ENCODE measurements at regions not wholly inside any gene's neighbourhood (a gene's known extent, or its start where the extent isn't known, plus 50 kb on each side); places are given as distances from the start of the nearest gene placed in this dataset.

GRCh38 chr9:78521680-78522079 is 224.8 kb downstream of the PSAT1 start:
- no peak overlapping the region for H3K4me2 ChIP-seq
- H3K4me1 ChIP-seq, result no peaks in the 10 kb centered on the region
- no peak overlapping the region for H3K27ac ChIP-seq
- no peaks in the 10 kb centered on the region for H4K20me1 ChIP-seq
- no peaks in the 10 kb centered on the region for H3K27me3 ChIP-seq
- peaks cover 32% of the 10 kb centered on the region for H3K9me3 ChIP-seq
- H3K36me3 ChIP-seq, result no peaks in the 10 kb centered on the region
- H3K9ac ChIP-seq, result no peak overlapping the region
- no peak overlapping the region for H3K4me3 ChIP-seq
- TF ChIP-seq Cebpa-rat (IDR thresholded peaks at IDR 0.05), result no peak

GRCh38 chr9:78525986-78526560 is 229.1 kb downstream of the PSAT1 start:
- Histone ChIP-seq H4K20me1 (no peaks in the 10 kb centered on the region), H3K36me3 (no peaks in the 10 kb centered on the region), H3K9ac (no peak overlapping the region), H3K4me3 (no peak overlapping the region), H3K27me3 (no peaks in the 10 kb centered on the region), H3K27ac (no peak overlapping the region), H3K9me3 (peaks cover 4% of the 10 kb centered on the region), H3K4me1 (no peaks in the 10 kb centered on the region), H3K4me2 (no peak overlapping the region)
- no peak for TF ChIP-seq Cebpa-rat (IDR thresholded peaks at IDR 0.05)

- no peaks in the 10 kb centered on the region for H3K36me3 ChIP-seq
- TF ChIP-seq Cebpa-rat (IDR thresholded peaks at IDR 0.05), result no peak
- H3K27ac ChIP-seq, result no peak overlapping the region
- no peak overlapping the region for H3K4me2 ChIP-seq
- no peaks in the 10 kb centered on the region for H4K20me1 ChIP-seq
- no peaks in the 10 kb centered on the region for H3K27me3 ChIP-seq
- no peaks in the 10 kb centered on the region for H3K9me3 ChIP-seq
- H3K4me1 ChIP-seq, result no peaks in the 10 kb centered on the region
- no peak overlapping the region for H3K4me3 ChIP-seq
- H3K9ac ChIP-seq, result no peak overlapping the region
Measured at GRCh38 chr9:78533500-78533899, 236.6 kb downstream of the PSAT1 start.

GRCh38 chr9:78539188-78539587 is 242.3 kb downstream of the PSAT1 start:
- Histone ChIP-seq H4K20me1 (no peaks in the 10 kb centered on the region), H3K27ac (no peak overlapping the region), H3K4me3 (no peak overlapping the region), H3K4me2 (no peak overlapping the region), H3K36me3 (no peaks in the 10 kb centered on the region), H3K27me3 (no peaks in the 10 kb centered on the region), H3K9me3 (no peaks in the 10 kb centered on the region), H3K4me1 (no peaks in the 10 kb centered on the region), H3K9ac (no peak overlapping the region)
- no peak for TF ChIP-seq Cebpa-rat (IDR thresholded peaks at IDR 0.05)

DNA sequence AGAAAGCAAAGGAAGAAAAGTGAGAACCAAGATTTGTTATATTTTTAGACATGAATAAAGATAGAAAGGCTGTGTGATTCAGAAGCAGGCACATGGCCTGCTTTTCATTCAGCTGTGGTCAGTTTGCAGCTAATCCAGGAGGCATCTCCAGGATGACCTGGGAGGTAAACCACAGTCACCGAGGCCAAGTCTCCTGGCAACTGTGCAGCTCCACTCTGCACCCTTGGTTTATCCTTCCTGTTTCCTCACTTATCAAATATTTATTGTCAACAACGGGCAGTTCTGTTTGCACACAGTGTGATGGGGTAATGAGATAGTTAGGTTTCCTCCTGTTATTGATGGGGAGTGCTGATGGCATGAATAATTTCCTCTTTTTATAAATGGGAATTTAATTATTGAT is 243.0 kb downstream of the PSAT1 start:
- TF ChIP-seq Cebpa-rat (IDR thresholded peaks at IDR 0.05), result no peak
- no peak overlapping the region for H3K9ac ChIP-seq
- H3K27ac ChIP-seq, result no peak overlapping the region
- no peaks in the 10 kb centered on the region for H3K9me3 ChIP-seq
- H3K4me2 ChIP-seq, result no peak overlapping the region
- no peaks in the 10 kb centered on the region for H3K36me3 ChIP-seq
- no peaks in the 10 kb centered on the region for H3K4me1 ChIP-seq
- H3K4me3 ChIP-seq, result no peak overlapping the region
- H4K20me1 ChIP-seq, result no peaks in the 10 kb centered on the region
- H3K27me3 ChIP-seq, result no peaks in the 10 kb centered on the region

DNA sequence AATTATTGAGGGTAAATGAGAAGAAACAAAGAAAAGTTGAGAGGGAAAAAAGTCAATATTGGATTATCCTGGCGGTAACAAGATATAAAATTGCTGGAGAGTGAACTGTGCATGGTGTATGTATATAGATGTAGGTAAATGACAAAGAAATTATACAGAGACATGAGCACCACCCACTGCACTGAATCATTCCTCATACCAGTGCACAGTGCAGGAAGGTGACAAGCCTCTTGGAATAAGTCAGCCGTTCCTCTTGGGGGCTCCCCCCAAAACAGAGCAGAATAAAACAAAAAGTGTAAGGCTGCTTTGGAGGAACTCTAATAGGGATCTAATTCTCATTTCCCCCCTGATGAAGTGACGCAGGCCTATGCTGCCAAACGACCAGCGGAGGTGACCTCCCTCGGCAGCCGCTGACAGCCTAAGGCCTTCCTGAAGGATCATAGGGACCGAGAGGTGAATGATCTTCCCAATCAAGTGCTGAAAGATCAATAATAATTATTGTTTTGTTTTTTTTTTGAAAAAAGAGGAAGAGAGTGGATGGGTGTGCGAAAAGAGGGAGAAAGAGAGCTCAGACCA is 245.0 kb downstream of the PSAT1 start:
- no peaks in the 10 kb centered on the region for H3K27me3 ChIP-seq
- no peaks in the 10 kb centered on the region for H3K9me3 ChIP-seq
- no peaks in the 10 kb centered on the region for H3K4me1 ChIP-seq
- no peak for TF ChIP-seq Cebpa-rat (IDR thresholded peaks at IDR 0.05)
- no peaks in the 10 kb centered on the region for H4K20me1 ChIP-seq
- H3K4me2 ChIP-seq, result no peak overlapping the region
- H3K36me3 ChIP-seq, result no peaks in the 10 kb centered on the region
- no peak overlapping the region for H3K9ac ChIP-seq
- no peak overlapping the region for H3K27ac ChIP-seq
- H3K4me3 ChIP-seq, result no peak overlapping the region

DNA sequence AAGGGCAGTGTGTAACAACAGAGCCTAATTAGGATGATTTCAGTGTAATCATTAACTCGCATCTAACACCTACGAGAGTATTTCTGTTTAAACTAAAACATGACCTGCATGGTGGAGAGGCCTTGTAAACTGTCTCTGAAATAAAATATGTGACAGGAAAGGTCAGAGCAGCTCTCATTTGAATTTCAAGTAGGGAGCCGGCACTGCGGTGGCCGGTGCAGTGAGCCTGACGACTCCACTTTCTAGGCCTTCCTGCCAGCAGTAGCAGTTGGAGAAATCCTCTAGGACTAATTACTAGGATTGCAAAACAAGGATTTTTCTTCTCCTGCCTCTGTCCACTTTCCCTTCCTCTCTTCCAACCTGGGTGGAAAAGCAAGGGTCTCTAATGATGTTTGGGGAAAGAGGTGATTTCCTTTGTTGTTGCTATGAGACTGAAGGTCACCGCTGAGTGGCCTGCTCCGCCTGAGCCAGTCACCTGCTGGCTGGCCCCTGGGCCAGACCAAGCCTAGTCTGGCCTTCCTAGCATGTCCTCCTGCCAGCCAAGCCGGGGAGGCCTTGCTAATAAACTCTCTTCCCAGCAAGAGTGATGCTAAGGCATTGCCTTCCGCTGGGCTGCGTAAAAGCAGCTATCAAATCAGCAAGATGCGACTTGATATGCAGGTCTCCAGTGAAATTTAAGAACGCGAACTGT is 245.7 kb downstream of the PSAT1 start:
- no peak overlapping the region for H3K27ac ChIP-seq
- H3K9me3 ChIP-seq, result no peaks in the 10 kb centered on the region
- no peak overlapping the region for H3K4me2 ChIP-seq
- H4K20me1 ChIP-seq, result no peaks in the 10 kb centered on the region
- no peak for TF ChIP-seq Cebpa-rat (IDR thresholded peaks at IDR 0.05)
- H3K4me3 ChIP-seq, result no peak overlapping the region
- H3K27me3 ChIP-seq, result no peaks in the 10 kb centered on the region
- H3K36me3 ChIP-seq, result no peaks in the 10 kb centered on the region
- H3K4me1 ChIP-seq, result no peaks in the 10 kb centered on the region
- H3K9ac ChIP-seq, result no peak overlapping the region

DNA sequence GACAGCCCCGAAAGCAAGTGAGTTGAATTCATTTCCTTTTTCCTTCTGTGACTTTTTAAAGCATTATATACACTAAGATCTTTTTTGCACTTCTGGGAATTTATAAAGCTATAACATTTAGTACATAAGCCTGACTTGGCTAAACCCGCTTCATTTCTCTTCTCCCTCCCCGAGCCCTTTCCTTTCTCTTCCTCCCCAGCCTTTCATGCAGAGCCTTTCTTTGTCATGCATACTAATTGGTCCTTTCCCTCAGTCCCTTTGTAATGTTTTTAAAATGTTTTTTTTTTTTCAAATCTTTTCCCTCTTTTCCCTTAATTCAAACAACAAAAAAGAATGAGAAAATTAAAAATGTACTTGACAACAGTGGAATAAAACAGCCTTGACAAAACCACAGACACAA is 246.4 kb downstream of the PSAT1 start:
- Histone ChIP-seq H3K36me3 (no peaks in the 10 kb centered on the region), H3K9me3 (no peaks in the 10 kb centered on the region), H3K4me2 (no peak overlapping the region), H3K27ac (no peak overlapping the region), H3K27me3 (no peaks in the 10 kb centered on the region), H4K20me1 (no peaks in the 10 kb centered on the region), H3K9ac (no peak overlapping the region), H3K4me3 (no peak overlapping the region), H3K4me1 (no peaks in the 10 kb centered on the region)
- no peak for TF ChIP-seq Cebpa-rat (IDR thresholded peaks at IDR 0.05)

DNA sequence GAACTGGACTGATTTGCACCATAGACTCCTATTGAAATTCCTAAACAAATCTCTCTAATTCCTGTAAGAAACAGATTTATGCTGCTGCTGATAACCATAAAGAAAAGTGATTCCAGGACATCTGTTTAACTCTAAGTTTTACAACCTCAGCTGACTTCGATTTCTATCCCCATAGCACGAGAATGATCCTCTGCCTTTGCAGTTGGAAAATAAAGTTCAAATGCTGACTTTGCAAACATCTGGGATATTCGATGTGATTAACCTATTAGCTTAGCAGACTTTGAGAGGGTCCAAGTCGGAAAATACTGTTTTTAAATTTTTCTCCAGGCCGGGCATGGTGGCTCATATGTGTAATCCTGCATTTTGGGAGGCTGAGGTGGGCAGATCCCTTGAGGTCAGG is 247.3 kb downstream of the PSAT1 start:
- no peak overlapping the region for H3K4me2 ChIP-seq
- no peaks in the 10 kb centered on the region for H4K20me1 ChIP-seq
- TF ChIP-seq Cebpa-rat (IDR thresholded peaks at IDR 0.05), result no peak
- H3K4me3 ChIP-seq, result no peak overlapping the region
- H3K4me1 ChIP-seq, result no peaks in the 10 kb centered on the region
- no peak overlapping the region for H3K9ac ChIP-seq
- H3K27me3 ChIP-seq, result no peaks in the 10 kb centered on the region
- no peak overlapping the region for H3K27ac ChIP-seq
- no peaks in the 10 kb centered on the region for H3K36me3 ChIP-seq
- H3K9me3 ChIP-seq, result no peaks in the 10 kb centered on the region

DNA sequence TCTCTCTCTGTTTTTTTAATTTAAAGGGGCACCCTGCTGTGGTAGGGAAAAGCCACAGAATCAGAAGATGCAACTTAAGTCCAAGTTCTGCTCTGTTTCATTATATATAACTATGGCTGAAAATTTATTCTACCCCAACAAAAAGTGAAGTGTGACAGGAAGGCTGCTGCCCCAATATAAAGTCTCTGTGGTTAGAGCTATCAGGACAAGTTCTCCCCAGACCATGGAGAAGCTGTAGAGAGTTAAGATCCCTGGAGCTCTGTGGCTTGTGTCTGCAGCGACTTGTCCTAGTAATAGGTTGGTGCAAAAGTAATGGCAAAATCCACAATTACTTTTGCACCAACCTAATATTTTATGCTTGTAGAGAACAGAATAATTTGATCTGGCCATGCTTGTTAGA is 250.9 kb downstream of the PSAT1 start:
- H3K36me3 ChIP-seq, result no peaks in the 10 kb centered on the region
- TF ChIP-seq Cebpa-rat (IDR thresholded peaks at IDR 0.05), result no peak
- no peaks in the 10 kb centered on the region for H3K9me3 ChIP-seq
- no peak overlapping the region for H3K4me2 ChIP-seq
- H3K27ac ChIP-seq, result no peak overlapping the region
- no peak overlapping the region for H3K4me3 ChIP-seq
- no peaks in the 10 kb centered on the region for H4K20me1 ChIP-seq
- H3K9ac ChIP-seq, result no peak overlapping the region
- no peaks in the 10 kb centered on the region for H3K27me3 ChIP-seq
- H3K4me1 ChIP-seq, result peaks cover 9% of the 10 kb centered on the region

Measured in BLaER1 (cell line).